Suppressor macrophage treated with lipopolysaccharide for 1 hour (primary cell): ENCODE measurements at regions not wholly inside any gene's neighbourhood (a gene's known extent, or its start where the extent isn't known, plus 50 kb on each side); places are given as distances from the start of the nearest gene placed in this dataset.
"Not testable (repeated sequence)": the region's sequence is repeated elsewhere in the genome, so short reads cannot be mapped to it uniquely, and the experiment has no call there.

Experiments used
- DNase-seq, 3 donors: peaks; one replicate each; pipeline ENCODE4 v3.0.0-alpha.2; 2020 to 2022

DNA sequence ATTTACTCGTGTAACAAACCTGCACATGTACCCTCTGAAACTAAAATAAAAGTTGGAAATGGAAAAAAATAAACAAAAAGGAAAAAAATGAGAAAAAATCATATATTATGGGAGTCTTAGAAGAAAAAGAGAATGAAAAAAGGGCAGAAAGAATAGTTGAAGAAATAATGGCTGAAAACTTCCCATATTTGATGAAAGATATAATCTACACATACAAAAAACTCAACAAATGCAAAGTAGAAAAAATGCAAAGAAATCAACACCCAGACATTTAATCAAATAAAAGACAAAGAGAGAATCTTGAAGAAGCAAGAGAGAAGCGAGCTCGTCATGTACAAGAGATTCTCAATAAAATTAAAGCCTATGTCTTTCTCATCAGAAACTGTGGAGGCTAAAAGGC is 73.8 kb downstream of the SLC25A46 start:
- no peak for DNase-seq

DNA sequence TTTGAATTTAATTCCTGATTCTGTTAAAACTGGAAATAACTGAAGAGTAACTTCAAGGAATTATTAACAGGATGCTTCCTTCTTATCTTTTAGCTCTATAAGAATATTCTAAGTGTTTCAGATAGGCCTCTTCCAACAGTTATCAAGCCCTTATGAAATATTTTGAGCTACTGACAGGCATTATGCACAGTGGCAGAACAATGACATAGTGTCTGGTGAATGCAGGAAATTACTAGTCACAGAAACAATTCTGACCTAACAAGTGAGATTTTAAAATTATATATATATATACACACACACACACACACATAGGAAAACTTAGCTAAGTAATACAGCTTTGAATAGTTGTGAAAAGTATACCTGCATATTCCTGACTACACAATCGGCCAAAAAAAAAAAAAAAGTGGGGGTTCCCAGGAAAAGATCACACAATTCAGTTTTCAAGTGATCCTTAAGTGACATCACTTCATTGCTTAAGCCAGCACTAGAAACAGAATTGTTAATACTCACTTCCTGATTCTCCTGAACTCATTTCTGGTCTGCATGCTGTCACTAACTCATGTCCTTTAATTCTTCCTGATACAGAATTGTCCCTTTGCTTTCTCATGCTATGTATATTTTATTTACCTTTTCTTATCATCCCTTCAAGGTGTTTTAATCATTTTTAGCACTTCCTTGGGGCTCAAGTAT is 77.3 kb downstream of the SLC25A46 start:
- no peak for DNase-seq

DNA sequence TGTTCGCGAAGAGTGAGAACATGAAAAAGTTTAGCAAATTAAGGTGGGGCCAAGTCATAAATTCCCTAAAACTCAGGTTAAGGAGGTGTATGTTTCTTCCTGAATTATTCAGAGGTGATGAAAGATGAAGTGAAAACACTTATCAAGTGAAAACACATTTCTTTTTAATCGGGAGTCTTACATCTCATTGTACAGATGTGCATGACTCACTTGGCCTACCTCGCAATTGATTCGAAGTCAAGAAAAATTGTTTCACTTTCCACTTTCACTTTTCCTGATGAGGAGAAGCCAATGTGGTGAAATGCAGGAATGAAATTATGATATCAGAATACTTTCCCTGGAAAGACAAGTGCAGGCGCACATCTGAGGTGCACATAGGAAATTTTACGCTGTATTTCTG is 78.7 kb downstream of the SLC25A46 start:
- DNase-seq: no peak

DNA sequence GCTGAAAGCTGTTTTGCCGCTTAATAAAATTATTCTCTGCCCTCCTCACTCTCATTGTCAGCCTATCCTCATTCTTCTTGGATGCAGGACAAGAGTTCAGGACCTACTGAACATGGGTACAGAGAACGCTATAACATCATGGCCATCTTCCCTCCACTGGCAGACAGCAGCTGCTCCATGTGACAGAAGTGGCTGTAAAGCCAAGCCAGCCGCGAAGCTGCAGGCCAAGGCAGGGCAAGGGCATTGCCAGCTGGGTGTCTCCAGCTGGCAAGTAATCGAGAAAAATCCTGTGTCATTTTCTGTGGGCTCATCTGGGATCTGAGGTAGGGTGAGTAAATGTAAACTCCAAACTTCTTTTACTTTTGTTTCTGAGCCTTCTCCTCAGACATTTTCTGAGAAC is 84.8 kb downstream of the SLC25A46 start:
- no peak for DNase-seq

DNA sequence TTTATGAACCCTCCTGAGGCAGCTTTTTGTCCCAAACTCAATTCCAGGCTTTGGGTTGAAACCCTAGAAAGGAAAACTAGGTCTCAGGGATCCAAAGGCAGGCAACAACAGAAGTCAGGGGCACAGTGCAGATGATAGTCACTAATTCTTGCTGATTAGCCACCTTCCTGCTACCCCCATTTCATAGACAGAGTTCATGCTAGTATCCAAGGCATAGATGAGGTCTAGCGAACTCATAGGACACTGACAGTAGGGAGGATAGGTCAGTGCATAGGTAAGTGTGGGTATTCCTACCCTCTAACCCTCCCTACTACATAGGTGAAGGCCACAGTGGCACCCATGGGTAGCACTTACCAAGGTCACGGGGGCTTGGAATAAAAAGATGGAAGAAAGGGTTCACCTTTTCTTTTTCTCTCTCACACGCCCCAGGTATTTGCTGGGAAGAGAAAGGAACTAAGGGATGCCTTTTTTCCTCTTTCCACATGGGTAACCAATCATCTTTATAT is 86.2 kb downstream of the SLC25A46 start:
- DNase-seq: no peak

DNA sequence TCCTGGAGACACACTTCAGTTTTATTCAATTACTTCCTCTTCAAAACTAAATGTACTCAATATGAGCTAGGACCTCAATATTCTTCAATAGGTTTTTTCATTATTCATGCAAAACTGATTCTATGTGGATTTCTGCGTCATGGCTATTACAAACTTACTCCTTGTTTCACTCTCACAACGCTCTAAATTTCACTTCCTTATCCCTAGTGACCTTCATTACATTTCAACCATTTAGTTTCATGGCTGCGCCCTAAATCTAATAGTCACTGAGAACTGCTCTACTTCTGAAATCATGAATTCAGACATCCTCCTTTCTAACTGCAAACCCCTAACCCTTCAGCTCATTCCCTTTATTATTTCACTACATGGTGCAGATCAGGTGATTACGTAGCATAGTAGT is 93.9 kb downstream of the SLC25A46 start:
- no peak for DNase-seq

DNA sequence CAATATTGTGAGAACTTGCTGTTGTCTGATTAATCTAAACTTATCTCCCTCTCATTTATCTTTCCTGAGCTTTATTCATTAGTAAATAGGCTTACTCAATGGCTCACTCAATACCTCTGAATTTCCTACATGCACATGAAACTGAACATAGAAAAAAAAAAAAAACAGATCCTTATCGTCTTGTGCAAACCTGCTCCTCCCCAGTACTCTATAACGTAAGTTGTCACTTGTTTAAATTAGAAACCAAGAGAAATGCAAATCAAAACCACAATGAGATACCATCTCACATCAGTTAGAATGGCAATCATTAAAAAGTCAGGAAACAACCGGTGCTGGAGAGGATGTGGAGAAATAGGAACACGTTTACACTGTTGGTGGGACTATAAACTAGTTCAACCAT is 96.1 kb downstream of the SLC25A46 start:
- not testable (repeated sequence) for DNase-seq

DNA sequence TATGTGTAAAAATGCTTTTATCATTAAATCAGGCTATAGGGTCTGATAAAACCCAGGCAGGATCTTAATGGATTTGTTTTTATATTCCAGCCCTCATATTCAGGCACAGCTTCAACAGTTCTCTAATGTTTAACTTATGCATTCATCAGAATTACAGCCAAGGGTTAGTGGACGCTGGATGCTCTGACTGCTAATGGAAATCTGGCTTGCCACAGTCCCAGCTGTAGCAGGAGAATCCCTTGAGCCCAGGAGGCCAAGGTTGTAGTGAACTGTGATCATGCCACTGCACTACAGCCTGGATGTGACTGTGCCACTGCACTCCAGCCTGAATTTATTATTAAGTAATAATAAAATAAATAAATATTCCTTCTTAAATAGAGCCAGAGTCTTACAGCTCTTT is 98.0 kb downstream of the SLC25A46 start:
- no peak for DNase-seq

DNA sequence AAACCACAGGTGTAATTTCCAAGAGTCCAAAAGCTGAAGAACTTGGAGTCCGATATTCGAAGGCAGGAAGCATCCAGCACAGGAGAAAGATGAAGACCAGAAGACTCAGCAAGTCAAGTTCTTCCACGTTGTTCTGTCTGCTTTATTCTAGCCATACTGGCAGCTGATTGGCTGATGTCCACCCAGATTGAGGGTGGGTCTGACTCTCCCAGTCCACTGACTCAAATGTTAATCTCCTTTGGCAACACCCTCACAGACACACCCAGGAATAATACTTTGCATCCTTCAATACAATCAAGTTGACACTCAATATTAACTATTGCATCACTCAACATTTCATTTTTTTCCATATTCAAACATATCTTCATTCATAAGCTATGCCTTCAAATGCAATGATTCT is 99.5 kb downstream of the SLC25A46 start:
- DNase-seq: not testable (repeated sequence)

DNA sequence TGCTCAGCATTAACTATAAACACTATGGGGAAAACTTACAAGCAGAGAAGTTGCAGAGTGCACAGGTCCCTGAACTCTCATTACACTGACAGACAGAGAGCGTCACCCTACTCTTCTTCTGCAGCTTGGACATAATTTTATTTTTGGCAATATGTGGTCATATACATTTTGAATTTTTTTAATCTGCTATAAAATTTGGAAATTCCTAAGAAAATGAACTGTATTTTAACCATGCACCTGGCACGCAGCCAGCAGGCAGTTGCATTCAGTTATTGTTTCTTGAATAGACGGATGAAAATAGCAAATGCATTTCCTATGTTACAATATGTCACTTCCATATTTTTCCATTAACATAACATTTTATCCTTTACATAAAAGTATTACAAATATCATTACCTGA is 100.2 kb downstream of the SLC25A46 start:
- no peak for DNase-seq

DNA sequence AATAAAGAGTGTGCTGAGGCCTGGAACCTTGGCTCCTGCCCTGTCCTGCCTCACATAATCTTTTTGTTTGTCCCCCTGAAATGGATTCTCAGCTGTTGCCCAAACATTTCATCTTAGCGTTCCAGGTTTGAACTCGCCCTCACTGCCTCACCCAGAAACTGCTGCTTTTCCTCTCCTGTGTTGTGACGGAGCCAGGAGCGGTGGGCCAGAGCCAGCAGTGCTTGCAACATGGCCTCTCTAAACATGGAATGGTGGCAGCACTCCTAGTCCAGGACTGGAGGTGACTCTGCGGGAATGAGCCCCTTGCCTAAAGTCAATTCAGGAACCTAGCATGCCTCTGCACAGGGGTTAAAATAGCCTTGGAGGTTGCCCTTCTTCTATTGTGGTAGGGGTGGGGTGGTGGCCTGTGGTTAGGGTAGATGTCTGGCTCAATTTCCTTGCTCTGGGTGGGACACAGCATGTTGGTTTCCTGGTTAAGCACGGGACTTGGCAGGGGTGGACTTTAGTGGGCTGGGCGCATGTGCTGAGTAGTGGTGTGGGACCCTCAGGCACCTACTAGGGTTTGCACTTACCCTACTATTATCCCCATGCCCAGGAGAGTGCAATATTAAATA is 101.6 kb downstream of the SLC25A46 start:
- no peak for DNase-seq

DNA sequence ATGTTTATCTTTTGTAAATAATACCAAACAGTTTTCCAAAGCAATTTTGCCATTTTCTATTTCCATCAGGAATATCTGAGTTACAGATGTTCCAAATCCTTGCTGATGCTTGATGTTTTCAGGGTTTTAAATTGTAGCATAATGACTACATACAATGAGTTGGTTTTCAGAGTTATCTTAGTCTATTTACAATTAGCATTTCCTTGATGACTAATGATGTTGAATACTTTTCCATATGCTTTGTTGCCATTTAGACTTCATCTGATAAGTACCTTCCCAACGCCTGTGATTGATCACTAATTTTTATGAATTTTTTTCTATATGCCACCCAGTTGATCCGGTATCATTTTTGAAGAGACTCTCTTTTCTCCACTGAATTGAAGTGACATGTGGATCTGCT is 102.3 kb downstream of the SLC25A46 start:
- no peak for DNase-seq

DNA sequence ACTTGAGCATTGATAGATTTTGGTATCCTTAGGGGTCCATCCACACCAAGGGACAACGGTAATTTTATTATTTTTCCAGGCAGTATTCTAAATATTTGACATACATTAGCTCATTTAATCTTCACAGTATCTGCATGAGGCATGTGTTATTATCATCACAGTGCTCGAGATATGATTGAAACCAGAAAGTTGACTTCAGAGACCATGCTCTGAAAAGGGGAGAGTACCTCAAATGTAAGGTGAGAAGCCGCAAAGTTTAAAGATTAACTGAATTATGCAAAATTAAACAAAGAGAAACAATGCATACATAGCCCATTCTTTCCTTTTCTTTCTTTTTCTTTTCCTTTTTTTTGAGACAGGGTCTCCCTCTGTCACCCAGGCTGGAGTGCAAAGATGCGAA is 104.1 kb downstream of the SLC25A46 start:
- DNase-seq: no peak

DNA sequence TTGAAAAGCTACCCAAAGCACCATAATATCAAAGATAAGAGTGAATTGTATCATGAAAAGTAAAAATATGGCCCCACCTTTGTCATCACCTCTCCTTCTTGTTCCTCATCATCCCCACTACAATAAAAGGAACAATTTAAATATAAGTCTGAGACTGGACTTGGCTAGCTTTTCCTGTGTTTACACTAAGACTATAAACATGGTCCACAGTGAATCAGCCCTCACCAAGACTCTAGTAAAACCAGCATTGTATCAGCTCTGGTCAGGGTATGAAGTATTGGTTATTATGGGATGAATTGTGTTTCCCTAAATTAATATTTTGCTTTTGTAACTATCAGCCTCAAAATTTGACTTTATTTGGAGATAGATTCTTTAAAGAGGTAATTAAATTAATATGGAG is 105.4 kb downstream of the SLC25A46 start:
- no peak for DNase-seq

DNA sequence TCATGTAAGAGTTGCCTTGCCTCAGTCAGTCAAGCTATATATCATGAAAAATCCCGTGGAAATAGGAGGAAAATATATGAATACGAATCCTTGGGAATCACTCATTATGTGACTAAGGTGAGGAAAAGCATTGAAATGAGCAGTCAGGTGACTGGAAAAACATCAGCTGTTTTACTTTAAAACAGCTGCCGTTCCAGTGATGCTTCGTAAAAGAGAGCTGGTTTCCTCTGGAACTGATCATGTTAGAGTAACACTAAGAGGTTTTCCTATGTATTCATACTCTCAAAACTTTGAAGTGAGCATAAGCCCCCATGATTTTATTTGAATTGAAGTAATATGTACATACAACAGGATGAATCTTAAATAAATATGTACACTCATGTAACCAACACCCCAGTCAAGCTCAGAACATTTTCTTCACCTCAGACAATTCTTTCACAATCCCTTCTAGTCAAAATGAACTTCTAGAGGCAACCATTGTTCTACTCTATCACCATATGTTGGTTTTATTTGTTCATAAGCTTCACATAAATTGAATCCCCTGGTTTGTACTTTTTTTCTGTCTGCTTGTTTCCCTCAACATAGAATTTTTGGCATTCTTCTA is 107.7 kb downstream of the SLC25A46 start:
- DNase-seq: no peak

DNA sequence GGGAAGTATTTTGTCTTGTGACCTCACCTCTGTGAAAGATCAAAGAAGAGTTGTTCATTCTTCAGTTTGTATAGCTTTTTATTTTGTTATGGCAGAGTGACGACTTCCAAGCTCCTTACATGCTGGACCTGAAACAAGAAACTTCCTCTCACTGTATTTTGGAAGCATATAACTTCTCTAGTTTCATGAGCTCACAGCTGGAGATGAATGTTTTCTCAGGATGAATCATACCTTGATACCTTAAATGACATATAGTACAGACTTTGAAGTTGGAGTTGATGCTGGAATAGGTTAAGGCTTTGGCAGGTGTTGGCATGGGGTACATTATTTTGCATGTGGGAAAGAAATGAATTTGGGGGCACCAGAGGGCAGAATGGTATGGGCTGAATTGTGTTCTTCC is 112.5 kb downstream of the SLC25A46 start:
- no peak for DNase-seq

DNA sequence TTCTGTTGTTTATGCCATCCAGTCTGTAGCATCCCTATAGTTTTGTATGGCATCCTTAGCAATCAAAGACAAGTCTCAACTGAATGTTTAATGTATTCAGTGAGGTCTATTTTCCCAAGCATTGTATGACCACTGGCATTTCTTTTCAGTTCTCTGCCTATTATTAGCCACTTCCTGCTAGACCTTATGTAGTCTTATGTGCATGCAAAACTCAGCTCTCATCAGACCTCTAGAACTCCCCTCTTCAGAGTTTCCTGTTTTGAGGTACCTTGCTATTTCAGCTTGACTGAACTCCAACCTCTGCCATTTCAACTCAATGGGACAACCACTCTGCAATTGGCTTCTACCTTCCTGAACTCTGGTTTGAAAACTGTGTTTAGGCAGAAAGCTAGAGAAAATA is 113.2 kb downstream of the SLC25A46 start:
- no peak for DNase-seq

DNA sequence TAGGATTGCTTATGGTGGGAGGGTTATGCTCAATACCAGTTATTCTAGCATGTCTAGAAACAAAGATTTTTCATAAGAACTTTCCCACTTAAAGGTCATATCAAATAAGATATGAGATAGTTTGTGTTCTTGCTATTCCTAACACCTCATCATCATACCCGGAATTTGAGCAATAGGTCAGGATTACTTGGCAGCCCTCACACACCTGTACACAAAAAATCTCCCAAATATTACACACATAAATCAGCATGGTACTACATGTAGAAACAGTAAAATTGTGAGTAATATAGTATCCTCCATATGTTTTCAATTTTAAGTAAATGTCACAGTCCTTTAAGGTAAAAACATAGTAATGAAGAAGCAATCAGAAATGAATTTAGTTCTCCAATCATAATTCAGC is 113.7 kb downstream of the SLC25A46 start:
- no peak for DNase-seq

DNA sequence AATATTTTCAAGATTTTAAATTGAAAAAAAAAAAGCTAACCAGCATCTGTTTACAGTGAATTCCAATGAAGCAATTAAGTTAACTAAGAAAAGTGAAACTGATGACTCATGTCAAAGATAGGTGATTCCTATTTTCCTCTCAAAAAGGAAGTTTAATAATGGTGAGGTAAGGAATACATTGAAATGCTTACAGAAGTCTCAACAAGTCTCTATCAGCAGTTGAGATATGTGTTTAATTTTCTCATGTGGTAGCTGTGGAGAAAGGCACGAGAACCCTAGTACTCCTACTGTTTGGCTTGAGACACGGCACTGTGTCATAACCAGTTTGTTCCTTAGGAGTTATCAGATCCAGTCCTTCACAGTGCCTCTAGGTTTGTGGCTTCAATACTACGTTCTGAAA is 114.5 kb downstream of the SLC25A46 start:
- no peak for DNase-seq

DNA sequence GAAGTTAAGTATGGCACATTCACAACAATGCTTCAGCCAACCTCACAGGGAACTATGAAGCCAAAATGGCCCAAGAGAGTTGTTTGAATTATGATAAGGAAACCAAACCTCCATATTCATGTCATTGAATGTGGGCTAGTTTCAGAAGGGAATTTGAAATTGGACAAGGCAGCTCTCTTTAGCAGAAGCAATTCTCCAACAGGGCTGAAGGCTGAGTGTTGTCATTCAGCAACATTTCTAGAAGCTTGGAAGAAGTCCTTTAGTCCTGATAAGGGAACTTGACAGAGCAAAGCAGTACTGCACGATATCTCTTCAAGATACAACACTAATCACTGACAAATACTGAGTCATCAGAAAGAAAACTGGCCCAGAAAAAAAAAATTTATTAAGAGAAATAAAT is 115.4 kb downstream of the SLC25A46 start:
- DNase-seq: no peak

DNA sequence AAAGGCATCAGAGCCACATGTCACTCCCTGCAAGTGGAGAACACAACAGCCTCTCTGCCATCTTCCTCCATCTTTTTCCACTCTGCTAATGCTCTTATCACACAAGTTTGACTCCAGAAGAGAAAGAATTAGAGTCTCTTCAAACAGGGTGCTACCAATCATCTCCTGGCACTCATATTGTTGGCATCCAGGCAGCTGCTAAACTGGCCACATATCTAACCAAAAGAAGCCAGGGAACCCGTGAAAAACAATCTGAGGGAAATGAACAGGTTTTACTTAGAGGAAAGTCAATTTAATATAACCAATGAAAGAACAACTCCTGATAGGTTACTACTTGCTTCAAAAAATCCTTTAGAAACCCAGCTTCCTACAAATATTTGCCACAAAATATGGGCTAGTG is 117.2 kb downstream of the SLC25A46 start:
- DNase-seq: no peak

DNA sequence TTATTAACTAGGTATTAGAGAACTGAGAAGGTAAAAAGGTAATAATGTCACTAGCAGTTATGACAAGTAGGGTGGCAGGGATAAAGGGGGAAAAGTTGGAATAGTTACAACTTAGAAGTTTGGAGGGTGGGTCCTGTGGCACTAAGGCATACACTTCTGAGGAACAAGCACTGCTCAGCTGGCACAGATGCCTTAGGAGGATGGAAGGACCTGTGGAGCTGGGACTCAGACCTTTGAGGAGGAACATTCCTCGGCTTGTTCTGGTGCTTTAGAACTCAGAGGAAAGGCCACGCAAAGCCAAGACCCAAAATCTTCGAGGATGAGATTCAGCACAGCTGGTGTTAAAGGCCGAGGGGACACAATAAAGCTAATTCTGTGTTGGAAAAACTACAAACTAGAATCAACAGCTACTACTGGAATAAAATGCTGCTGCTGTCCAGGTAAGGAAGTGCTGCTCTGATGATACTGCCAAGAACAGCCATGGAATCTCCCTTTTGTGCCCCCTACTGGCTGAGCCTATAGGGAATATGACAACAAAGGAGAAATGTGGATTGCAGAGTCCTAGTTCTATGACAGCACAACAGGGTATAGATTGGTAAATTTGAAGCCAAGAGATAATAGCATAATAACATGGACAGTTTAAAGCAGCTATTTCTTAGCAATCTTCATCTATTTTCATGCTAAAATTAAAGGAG is 126.7 kb downstream of the SLC25A46 start:
- peak in 1 of 3 donors; percentile 24 for DNase-seq

DNA sequence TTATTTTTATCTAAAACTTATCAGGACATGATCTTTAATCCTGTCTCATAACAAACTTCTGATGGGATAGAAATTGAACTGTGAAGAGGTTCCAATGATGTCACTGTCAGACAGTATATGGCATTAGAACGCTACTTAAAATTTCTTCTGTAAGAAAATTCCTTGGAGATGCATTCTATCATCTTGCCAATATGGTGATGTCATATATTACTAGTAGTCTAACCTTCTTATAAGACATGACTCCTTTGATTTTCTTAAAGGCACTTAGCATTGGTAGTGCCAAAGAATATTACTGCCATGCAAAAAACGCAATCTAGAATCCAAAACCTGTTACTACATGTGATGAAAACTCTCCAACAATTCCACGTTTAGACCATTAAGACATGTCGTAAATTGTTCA is 131.1 kb downstream of the SLC25A46 start:
- DNase-seq: no peak

DNA sequence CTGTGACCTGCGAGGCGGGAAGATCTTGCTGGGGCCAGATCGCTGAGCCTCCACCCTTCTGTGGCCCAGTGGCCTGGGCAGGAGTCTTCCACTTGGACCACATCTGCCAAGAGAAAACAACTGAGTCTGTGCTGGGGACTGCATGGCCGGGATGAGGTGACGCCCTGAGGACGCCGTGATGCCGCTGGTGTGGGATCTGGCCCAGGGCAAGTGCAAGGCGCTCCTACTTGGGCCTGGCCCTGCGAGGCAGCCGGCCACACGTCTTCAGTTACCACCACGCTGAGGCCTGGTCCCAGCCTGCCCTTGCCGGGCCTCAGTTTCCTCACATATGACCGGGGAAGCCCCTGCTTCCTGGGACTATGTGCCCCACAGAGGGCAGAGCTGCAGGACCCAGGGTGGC is 133.4 kb downstream of the SLC25A46 start:
- no peak for DNase-seq
